Prostate gland (tissue), 2 donors: ENCODE measurements at regions not wholly inside any gene's neighbourhood (a gene's known extent, or its start where the extent isn't known, plus 50 kb on each side); places are given as distances from the start of the nearest gene placed in this dataset.

Source experiments
- CTCF ChIP-seq, 4 experiments: fragments of 200-600 bp in 2 of 4; fragments of 450-650 bp in 2 of 4; sonication (generic) in 2 of 4; IDR thresholded peaks; 1 replicate in 3 of 4; 2 replicates in 1 of 4; pipeline ENCODE4 v1.5.1; 2016 to 2019; ENCODE audit warnings: antibody characterized with exemption in 4 of 4, mild to moderate bottlenecking in 2 of 4, moderate library complexity in 2 of 4
- POLR2A ChIP-seq: fragments of 450-650 bp; IDR thresholded peaks from one replicate; pipeline ENCODE4 v1.6.1; 2016; ENCODE audit warnings: antibody characterized with exemption, mild to moderate bottlenecking

- no peak for TF ChIP-seq CTCF (IDR thresholded peaks at IDR 0.05)
- no peak for TF ChIP-seq POLR2A
These were observed 50.6 kb upstream of the IL6 start for GRCh38 chr7:22676385-22676784.
